ELF-1 (cell line): ENCODE measurements at regions not wholly inside any gene's neighbourhood (a gene's known extent, or its start where the extent isn't known, plus 50 kb on each side); places are given as distances from the start of the nearest gene placed in this dataset.

Source experiments
- DNase-seq: peaks from one replicate; pipeline ENCODE4 v3.0.0-alpha.2; 2016; ENCODE audit warnings: low read depth, low spot score

- no peak for DNase-seq
Observed at GRCh38 chr13:109370496-109370895, 415.9 kb downstream of the IRS2 start.

- DNase-seq: no peak
Observed at GRCh38 chr13:109369353-109370052, 416.9 kb downstream of the IRS2 start.

- no peak for DNase-seq
Observed at GRCh38 chr13:109368230-109368629, 418.2 kb downstream of the IRS2 start.

- DNase-seq: no peak
Observed at GRCh38 chr13:109366525-109366924, 419.9 kb downstream of the IRS2 start.

- DNase-seq: no peak
Observed at GRCh38 chr13:109363431-109363830, 423.0 kb downstream of the IRS2 start.

GRCh38 chr13:109362616-109363015, 423.8 kb downstream of the IRS2 start:
- DNase-seq: no peak

- no peak for DNase-seq
Observed at GRCh38 chr13:109361562-109362289, 424.7 kb downstream of the IRS2 start.

GRCh38 chr13:109357751-109358471, 428.5 kb downstream of the IRS2 start:
- DNase-seq: no peak

GRCh38 chr13:109355875-109356434, 430.4 kb downstream of the IRS2 start:
- DNase-seq: no peak

GRCh38 chr13:109355166-109355565, 431.2 kb downstream of the IRS2 start:
- no peak for DNase-seq

- no peak for DNase-seq
Observed at GRCh38 chr13:109351236-109351635, 435.1 kb downstream of the IRS2 start.

- no peak for DNase-seq
Observed at GRCh38 chr13:109348519-109349258, 437.7 kb downstream of the IRS2 start.

GRCh38 chr13:109346060-109346459, 440.3 kb downstream of the IRS2 start:
- DNase-seq: no peak

- no peak for DNase-seq
Observed at GRCh38 chr13:109345433-109345941, 440.9 kb downstream of the IRS2 start.

- peak; percentile 9 for DNase-seq
Observed at GRCh38 chr13:109344552-109345157, 441.7 kb downstream of the IRS2 start.

- no peak for DNase-seq
Observed at GRCh38 chr13:109336730-109337129, 449.7 kb downstream of the IRS2 start.

GRCh38 chr13:109333893-109334651, 452.3 kb downstream of the IRS2 start:
- DNase-seq: no peak

GRCh38 chr13:109332506-109333499, 453.6 kb downstream of the IRS2 start:
- DNase-seq: peak; percentile 32

- peak; percentile 33 for DNase-seq
Observed at GRCh38 chr13:109331898-109332297, 454.5 kb downstream of the IRS2 start.
